ENCODE measurements at regions not wholly inside any gene's neighbourhood (a gene's known extent, or its start where the extent isn't known, plus 50 kb on each side); places are given as distances from the start of the nearest gene placed in this dataset.

DNA sequence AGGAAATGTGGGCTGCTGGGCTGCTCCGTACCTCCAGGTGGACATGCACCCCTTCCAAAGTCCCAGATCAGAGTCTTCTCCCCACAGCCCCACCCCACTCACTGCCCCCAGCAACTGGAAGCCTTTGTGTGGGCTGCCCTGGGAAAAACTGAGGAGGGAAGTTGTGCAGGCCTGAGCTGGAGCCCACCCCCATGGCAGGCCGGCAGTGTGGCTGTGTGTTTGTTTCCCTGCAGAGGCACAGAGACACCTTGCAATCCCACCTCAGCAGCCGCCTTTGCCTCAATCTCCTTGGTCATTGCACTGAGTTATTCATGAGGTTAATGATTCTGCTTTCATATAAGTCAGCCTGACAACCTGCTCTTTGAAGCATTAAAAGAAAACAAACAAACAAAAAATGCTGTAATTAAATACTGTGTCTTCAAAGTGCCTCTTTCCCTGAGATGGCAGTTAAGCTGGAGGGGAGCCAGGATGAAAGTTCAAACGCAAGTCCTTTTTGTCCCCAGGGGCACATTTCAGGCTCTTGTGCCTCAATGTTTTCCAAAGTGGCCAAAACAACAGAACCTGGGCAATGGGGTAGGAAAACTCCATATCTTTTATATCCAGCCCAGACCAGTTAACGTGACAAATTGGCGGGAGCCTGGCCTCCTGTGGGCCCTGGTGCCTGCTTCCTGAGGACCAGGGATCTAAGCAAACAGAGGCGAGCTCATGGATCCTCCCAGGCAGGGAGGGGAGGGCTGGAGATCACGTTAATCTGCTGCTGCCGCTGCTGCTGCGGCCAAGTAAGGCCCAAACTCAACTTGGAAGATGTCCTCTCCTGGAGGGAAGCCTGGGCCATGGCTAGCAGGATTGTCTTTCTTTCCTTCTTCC, 51.9 kb upstream of the TSPAN11 start:
- CTCF ChIA-PET: no interaction called here
- TF ChIP-seq, protein P1, sequence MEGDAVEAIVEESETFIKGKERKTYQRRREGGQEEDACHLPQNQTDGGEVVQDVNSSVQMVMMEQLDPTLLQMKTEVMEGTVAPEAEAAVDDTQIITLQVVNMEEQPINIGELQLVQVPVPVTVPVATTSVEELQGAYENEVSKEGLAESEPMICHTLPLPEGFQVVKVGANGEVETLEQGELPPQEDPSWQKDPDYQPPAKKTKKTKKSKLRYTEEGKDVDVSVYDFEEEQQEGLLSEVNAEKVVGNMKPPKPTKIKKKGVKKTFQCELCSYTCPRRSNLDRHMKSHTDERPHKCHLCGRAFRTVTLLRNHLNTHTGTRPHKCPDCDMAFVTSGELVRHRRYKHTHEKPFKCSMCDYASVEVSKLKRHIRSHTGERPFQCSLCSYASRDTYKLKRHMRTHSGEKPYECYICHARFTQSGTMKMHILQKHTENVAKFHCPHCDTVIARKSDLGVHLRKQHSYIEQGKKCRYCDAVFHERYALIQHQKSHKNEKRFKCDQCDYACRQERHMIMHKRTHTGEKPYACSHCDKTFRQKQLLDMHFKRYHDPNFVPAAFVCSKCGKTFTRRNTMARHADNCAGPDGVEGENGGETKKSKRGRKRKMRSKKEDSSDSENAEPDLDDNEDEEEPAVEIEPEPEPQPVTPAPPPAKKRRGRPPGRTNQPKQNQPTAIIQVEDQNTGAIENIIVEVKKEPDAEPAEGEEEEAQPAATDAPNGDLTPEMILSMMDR (conservative IDR thresholded peaks at IDR 0.05; ENCODE audit: low read depth): no peak
- DNase-seq (ENCODE audit: low spot score): no peak
- no peak overlapping the region for H3K27ac ChIP-seq
- POLR2A ChIA-PET (ENCODE audit: low non-redundant PET): no interaction called here

DNA sequence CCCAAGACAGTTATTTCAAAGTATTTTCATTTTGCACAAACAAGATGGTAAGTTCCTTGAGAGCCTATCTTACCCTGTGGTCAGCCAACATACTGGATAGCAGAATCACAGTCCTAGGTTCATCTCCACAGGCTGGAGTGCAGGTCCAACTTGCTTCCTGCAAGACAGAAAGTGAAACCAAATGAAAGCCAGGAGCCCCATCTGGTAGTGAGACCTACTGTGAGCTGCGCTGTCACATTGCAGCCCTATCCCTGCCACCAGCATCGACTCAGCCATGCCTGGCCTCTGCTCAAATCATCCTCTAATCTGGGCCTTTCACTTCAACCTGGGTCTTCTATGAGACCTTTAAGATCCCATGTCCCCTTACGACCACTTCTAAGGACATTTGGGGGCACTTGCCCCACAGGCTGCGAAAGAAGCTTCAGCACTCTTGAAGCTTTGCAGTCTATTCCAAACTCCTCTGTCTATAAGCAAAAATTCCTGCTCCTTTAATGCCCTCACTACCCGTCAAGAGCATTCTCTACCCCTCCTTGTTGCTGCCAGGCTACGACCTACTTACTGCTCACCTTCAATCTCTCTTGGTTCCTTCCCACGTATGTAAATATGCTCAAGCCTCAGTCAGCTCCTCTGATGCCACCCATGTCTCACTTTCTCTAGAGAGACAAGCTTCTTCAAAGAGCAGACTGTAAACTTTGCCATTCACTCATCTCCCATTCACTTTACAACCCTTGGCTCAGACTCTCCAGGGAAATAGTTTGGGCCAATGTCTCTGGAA, 55.9 kb upstream of the TSPAN11 start:
- DNase-seq (ENCODE audit: low spot score): no peak
- POLR2A ChIA-PET (ENCODE audit: low non-redundant PET): no interaction called here
- no peak overlapping the region for H3K27ac ChIP-seq
- TF ChIP-seq, protein P1 (conservative IDR thresholded peaks at IDR 0.05; ENCODE audit: low read depth): no peak
- CTCF ChIA-PET: no interaction called here

DNA sequence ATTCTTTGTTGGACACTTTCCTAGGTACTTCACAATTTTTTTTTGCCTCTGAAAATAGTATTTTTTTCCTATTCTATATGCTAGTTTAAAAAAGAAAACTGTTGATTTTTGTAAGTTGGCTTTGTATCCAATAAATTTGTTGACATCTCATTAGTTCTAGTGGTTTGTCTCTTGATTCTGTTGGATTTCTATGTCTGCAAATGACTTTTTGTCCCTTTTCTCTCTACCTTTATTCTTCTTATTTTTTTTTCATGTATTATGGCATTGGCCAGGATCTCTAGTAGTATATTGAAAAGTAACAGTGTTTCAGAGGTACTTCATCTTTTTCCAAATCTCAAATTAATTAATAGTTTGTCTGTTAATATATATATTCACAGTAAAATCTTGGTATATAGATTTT, 59.1 kb upstream of the TSPAN11 start:
- DNase-seq (ENCODE audit: low spot score): no peak
- ChIA-PET POLR2A (ENCODE audit: low non-redundant PET) (interaction anchor here (0.6 kb wide), 1 partner anchor 9 kb away, joined by 4 read pairs; no protein-coding TSS in a partner anchor), CTCF (interaction anchor here (1.2 kb wide), 1 partner anchor 404 kb away, joined by 4 read pairs; no protein-coding TSS in a partner anchor)
- TF ChIP-seq, protein P1 (conservative IDR thresholded peaks at IDR 0.05; ENCODE audit: low read depth): no peak
- no peak overlapping the region for H3K27ac ChIP-seq

DNA sequence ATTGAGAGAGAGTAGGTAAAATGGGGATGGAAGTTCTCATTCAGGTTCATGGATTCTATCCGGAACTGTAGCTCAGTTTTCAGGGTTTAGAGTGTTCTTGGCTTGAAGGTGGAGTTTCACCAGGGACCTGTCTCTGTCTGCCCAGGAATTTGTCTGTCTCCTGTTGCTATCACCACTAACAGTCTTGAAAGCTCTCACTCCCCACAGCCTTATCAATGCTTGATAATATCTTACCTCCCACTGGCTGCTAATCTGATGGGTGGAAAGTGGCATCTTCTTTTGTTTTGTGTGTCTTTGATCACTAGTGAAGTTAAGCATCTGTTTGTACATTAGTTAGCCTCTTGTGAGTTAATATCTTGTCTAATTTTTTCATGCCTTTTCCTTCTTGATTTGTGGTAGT, 60.3 kb upstream of the TSPAN11 start:
- TF ChIP-seq, protein P1 (conservative IDR thresholded peaks at IDR 0.05; ENCODE audit: low read depth): no peak
- ChIA-PET POLR2A (ENCODE audit: low non-redundant PET) (no interaction called here), CTCF (no interaction called here)

DNA sequence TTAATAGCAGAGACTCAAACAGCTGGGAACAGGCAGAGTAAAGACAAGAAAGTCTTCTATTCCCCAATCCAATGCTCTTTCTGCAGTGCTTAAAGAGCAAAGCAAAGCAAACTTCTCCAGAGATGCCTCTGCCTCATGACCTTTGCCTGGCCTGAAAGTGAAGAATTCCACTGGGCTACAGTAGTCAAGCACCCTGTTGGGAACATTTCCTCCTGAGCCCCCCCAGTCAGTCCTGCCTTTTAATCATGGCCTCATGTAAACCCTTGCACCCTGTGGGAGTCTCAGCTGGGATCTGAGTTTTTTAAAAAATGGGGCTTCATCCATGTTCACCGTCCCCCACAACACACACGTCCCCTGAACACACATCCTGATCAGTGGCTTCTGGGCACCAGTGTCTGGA, 62.7 kb upstream of the TSPAN11 start:
- CTCF ChIA-PET: interaction anchor here (0.6 kb wide), 1 partner anchor 16 kb away, joined by 3 read pairs; no protein-coding TSS in a partner anchor
- TF ChIP-seq, protein P1 (conservative IDR thresholded peaks at IDR 0.05; ENCODE audit: low read depth): no peak
- H3K27ac ChIP-seq: no peak overlapping the region
- no peak for DNase-seq (ENCODE audit: low spot score)
- POLR2A ChIA-PET (ENCODE audit: low non-redundant PET): no interaction called here

More for the DNA sequence above, 60.3 kb upstream of the TSPAN11 start:
- H3K27ac ChIP-seq: no peak overlapping the region
- DNase-seq (ENCODE audit: low spot score): no peak

DNA sequence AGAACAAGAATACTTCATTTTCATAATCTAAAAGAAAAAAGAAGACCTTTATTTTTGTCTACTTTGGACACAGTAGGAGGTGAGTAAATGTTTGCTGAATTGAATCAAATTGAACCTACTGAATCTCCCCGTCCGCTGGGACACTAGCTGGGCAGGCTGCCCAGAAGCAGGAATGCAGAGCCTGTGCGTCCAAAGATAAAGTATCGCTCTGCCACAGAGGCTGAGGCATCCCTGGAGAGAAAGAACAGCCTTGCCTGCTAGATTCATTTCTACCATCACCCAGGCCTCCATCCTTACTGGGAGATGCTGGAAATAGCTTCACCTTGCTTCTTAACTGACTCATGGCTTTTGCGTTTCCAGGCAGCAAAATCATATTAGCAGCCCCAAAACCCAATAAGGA, 64.1 kb upstream of the TSPAN11 start:
- CTCF ChIA-PET: interaction anchor here (0.5 to 0.6 kb wide), 3 partner anchors 183 to 1352 kb away, joined by 3 to 4 read pairs (median 3); no protein-coding TSS in a partner anchor
- no peak overlapping the region for H3K27ac ChIP-seq
- no peak for DNase-seq (ENCODE audit: low spot score)
- TF ChIP-seq, protein P1 (conservative IDR thresholded peaks at IDR 0.05; ENCODE audit: low read depth): no peak
- POLR2A ChIA-PET (ENCODE audit: low non-redundant PET): no interaction called here

Measured in RWPE1 (cell line).